ENCODE measurements at regions not wholly inside any gene's neighbourhood (a gene's known extent, or its start where the extent isn't known, plus 50 kb on each side); places are given as distances from the start of the nearest gene placed in this dataset.
"Not testable (repeated sequence)": the region's sequence is repeated elsewhere in the genome, so short reads cannot be mapped to it uniquely, and the experiment has no call there.

- DNase-seq = no peak
Observed at GRCh38 chr13:54004026-54004699, 975.5 kb downstream of the OLFM4 start.

- DNase-seq = no peak
Observed at GRCh38 chr13:54016542-54016941, 987.9 kb downstream of the OLFM4 start.

- no peak for DNase-seq
Observed at GRCh38 chr13:54018485-54018884, 989.9 kb downstream of the OLFM4 start.

GRCh38 chr13:54029226-54029625 is 1000.6 kb downstream of the OLFM4 start:
- peak; percentile 0 to 23 (median 21) for DNase-seq

- DNase-seq = peak in 1 of 3 donors; percentile 9
Observed at GRCh38 chr13:54029720-54030119, 1001.1 kb downstream of the OLFM4 start.

- peak in 1 of 3 donors; percentile 3 for DNase-seq
Observed at GRCh38 chr13:54033323-54033861, 1004.8 kb downstream of the OLFM4 start.

- no peak for DNase-seq
Observed at GRCh38 chr13:54034047-54034446, 1005.4 kb downstream of the OLFM4 start.

- DNase-seq = not testable (repeated sequence)
Observed at GRCh38 chr13:54057416-54057815, 1028.8 kb downstream of the OLFM4 start.

- not testable (repeated sequence) for DNase-seq
Observed at GRCh38 chr13:54069958-54070357, 1041.3 kb downstream of the OLFM4 start.

- no peak for DNase-seq
Observed at GRCh38 chr13:54077569-54077968, 1049.0 kb downstream of the OLFM4 start.

GRCh38 chr13:54078271-54078870 is 1049.8 kb downstream of the OLFM4 start:
- no peak for DNase-seq

- DNase-seq = not testable (repeated sequence)
Observed at GRCh38 chr13:54082309-54082708, 1053.7 kb downstream of the OLFM4 start.

- DNase-seq = no peak
Observed at GRCh38 chr13:54091884-54092283, 1063.3 kb downstream of the OLFM4 start.

- no peak for DNase-seq
Observed at GRCh38 chr13:54092686-54093085, 1064.1 kb downstream of the OLFM4 start.

- no peak for DNase-seq
Observed at GRCh38 chr13:54110597-54110996, 1082.0 kb downstream of the OLFM4 start.

GRCh38 chr13:54124700-54125099 is 1096.1 kb downstream of the OLFM4 start:
- DNase-seq = no peak

- DNase-seq = not testable (repeated sequence)
Observed at GRCh38 chr13:54130931-54131330, 1102.3 kb downstream of the OLFM4 start.

- not testable (repeated sequence) for DNase-seq
Observed at GRCh38 chr13:54131433-54131832, 1102.8 kb downstream of the OLFM4 start.

- not testable (repeated sequence) for DNase-seq
Observed at GRCh38 chr13:54132127-54132526, 1103.5 kb downstream of the OLFM4 start.

GRCh38 chr13:54132720-54133119 is 1104.1 kb downstream of the OLFM4 start:
- DNase-seq = not testable (repeated sequence)

GRCh38 chr13:54133746-54134145 is 1105.1 kb downstream of the OLFM4 start:
- no peak for DNase-seq

GRCh38 chr13:54144828-54145227 is 1116.2 kb downstream of the OLFM4 start:
- no peak for DNase-seq

GRCh38 chr13:54150851-54151250 is 1122.2 kb downstream of the OLFM4 start:
- no peak for DNase-seq

- no peak for DNase-seq
Observed at GRCh38 chr13:54162069-54162468, 1133.5 kb downstream of the OLFM4 start.
